NCI-H2171 treated with DMSO at 0.1 percent for 48 hours (cell line): ENCODE measurements at regions not wholly inside any gene's neighbourhood (a gene's known extent, or its start where the extent isn't known, plus 50 kb on each side); places are given as distances from the start of the nearest gene placed in this dataset.
"Not testable (repeated sequence)": the region's sequence is repeated elsewhere in the genome, so short reads cannot be mapped to it uniquely, and the experiment has no call there.

ENCODE experiments used
- DNase-seq: peaks from one replicate; lab custom pipeline; 2025; lab: John Stamatoyannopoulos, UW

DNA sequence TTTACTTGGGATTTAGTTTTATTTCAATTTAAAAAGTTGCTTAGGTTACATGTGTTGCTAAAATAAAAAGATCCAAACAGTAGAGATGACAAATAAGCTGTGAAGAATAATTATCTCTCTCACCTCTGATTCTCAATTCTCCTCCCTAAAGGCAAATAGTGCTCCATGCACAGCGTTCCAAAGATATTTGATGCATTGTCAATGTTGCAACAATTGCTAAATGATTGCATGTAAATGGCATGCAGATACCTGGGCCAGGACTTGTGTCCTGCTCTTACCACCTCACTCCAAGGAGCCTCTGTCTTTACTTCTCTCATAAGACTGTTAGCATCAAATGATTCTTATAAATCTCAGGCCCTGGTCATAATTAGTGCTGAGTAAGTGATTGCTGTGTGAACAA, 217.7 kb downstream of the SEC23IP start:
- no peak for DNase-seq

DNA sequence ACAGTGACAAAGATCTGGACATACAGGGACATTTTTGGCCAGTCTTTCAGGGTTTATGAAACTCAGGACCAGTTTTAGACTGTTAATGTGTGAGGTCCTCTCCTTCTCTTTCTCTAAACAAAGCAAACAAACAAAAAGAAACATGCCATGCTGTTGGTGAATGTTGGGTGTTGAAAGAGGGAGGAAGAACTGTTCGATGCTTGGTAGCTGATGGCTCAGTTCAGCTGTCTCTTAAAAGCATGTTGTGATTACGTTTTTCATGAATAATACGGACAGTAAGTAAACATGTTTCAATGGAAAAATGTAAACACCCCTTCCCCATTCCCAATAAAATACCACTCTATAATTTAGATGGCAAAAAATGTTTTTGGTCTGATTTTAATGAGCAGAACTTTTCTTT, 219.1 kb downstream of the SEC23IP start:
- DNase-seq = no peak

DNA sequence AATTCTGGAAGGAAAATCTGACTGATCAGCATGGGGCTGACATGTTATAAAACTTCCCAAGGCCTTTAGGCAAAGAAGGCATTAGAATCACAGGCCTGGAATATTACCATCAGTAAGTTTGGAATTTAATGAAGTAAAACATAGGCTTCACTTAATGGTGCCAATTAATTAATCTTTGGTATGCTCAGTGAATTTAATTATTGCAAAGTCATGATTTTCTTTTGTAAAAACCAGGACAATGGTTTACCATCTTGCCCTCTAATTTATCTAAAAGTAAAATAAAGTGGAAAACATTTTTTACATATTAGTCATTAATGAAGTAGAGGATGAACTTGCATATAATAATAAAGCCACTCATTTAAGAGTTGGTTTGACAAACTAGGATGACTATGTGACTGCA, 220.3 kb downstream of the SEC23IP start:
- no peak for DNase-seq

DNA sequence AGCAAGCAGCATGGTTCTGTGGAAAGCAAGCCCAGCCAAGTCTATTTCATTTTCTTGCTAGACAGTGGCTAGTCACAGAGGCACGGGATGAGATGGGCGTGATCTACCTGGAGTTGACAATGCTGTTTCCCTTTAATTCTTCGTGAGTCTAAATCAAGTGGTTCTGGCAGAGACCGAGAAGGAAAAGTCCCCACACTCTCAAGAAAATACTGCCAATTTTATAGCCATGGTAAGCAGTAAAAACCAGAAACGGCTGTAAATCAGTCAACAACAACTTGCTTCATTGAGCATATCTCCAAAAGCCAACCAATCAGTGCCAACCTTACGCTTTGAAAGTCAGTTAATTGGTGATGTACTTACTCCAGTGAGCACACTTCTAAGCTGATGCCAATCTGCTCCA, 223.4 kb downstream of the SEC23IP start:
- DNase-seq = peak; percentile 3

DNA sequence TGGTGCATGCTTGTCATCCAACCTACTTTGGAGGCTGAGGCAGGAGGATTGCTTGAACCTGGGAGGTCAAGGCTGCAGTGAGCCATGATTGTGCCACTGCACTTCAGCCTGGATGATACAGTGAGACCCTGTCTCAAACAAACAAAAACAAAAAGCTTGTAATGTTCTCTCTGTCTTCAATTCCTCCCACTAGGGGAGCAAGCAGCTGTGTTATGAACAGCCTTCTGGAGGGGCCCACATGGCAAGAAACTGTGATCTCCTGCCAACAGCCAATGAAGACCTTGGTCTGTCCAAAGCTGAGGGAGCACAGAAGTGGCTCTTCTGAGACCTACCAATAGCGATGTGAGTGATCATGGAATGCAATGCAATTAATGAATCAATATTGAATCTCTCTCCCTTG, 229.2 kb downstream of the SEC23IP start:
- no peak for DNase-seq

DNA sequence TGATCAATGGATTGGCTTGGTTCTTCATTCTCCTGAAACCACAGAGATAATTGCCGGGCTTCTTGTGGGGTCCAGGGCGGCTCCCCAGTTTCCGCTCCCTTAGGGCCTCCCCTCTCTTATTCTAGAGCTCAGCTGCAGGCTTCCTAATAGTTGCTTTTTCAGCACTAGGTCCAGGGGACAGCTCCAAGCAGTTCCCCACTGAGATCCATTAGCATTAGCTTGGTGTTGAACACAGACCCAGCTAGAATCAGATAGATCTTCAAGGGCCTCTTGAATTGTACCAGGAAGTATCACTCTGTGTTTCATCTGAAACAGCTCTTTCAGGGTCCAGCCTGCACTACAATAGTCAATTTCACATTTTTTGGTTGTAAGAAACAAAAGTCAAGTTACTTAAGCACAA, 238.7 kb downstream of the SEC23IP start:
- DNase-seq = no peak

DNA sequence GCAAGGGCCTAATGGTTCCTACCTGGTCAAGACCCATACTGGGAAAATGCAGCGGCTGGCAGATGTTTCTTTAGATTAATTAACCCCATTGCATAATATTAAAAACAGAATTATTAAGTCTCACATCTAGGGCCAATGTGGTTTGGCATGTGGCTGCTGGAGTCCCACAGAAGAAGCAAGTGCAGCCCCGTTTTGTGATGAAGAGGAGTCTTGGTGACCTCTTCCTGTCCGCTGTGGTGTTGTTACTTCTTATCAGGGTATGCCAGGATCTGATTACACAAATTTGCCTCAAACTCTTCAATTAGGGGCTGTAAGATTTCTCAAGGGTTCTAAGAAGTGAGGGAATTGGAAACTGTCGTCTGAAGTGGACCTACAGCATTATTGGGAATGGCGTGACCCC, 240.3 kb downstream of the SEC23IP start:
- no peak for DNase-seq

DNA sequence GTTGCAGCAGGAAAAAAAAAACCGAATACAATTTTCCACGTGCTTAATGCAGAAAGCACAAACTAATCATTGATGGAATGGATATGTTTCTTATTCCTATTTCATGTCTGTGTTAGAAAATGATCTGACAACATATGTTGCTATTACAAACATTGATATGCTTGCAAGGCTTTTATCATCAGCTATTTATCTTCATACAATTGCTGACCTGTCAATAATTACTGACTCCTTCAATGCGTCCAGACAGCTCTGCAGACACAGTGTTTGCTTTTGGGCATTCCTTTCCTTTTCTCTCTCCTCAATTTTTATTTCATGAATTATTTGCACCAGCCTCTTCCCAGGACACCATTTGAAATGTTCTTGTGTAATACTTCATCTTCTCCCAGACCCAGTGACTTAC, 246.2 kb downstream of the SEC23IP start:
- no peak for DNase-seq

DNA sequence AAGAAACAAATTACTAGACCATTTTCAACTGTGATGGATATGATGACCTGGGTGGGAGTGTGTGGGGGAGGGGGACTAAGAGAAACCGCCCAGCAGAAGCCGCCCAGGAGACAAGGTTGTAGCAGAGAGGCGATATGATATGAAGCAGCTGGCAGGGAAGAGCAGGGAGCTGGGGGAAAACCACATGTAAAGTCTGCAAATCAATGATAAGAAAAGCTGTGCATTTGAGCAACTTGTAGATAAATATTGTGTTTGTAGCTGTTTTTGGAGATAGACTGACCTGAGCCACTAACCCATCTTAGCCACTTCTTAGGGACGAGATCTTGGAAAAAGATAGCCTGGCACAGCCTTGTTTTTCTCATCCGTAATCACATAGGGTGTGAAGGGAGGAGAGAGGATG, 252.6 kb downstream of the SEC23IP start:
- no peak for DNase-seq

DNA sequence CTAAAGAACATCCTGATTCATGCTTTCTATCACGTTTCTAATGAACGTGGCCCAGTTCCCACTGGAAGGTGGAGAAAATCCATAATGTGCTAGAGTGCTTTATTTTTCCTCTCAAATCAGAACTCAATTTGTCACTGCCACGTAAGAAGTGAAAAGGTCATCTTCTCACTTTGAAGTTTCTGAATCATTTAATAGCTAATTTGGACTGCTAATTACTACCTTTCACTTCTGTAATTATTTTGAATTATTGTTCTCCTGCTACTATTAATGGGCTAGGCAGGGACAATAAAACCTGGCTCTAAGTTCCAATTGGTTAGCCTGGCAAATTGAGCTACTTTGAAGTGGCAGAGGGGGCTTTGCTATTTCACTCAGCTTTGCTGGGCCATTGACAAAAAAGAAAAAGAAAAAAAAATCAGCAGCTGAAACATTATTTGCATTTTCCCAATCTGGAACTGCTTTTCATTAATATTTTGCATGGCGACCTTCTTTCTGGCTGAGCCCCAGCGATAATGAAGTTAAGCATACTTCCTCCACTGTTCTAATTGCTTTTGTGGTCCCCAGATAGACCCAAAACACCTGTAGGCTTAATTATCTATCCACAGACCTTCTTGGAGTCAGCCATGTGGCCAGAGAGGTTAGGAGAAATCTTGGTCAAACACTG, 264.2 kb downstream of the SEC23IP start:
- DNase-seq = no peak

DNA sequence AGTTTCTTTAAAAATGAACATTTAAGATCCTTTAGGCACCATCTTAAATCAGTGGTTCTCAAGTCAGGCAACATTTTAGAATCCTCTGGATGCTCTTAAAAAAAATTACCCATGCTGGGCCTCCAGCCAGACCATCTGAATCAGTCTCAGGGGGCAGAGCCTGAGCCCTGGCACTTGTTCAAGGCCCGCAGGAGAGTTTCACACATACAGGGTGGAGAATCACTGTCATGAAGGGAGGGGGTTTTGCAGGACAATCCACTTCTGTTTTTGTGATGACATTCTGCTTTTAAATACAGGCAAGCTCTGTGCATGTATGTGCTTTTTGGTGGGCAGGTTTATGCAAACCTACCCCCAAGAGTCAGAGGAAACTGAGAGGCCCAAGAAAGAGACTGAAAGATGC, 268.6 kb downstream of the SEC23IP start:
- peak; percentile 60 for DNase-seq

DNA sequence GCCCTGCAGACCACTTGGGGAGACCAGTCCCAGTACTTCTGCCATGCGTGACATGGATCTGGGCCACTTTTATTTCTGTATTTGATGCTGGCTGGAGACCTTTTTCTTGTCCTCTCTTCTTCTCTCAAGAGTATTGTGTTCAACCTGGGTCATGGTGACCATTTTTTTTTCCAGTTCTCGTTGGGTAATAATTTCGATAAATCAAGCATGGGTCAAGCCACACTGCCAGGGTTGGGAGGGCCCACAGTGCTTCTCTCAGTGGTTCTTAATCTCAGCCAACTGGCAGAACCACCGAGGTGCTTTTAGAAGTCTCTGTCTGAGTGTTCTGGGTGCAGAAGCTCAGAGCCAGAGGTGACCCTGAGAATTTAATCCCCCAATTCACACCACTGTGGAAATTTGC, 269.9 kb downstream of the SEC23IP start:
- no peak for DNase-seq

DNA sequence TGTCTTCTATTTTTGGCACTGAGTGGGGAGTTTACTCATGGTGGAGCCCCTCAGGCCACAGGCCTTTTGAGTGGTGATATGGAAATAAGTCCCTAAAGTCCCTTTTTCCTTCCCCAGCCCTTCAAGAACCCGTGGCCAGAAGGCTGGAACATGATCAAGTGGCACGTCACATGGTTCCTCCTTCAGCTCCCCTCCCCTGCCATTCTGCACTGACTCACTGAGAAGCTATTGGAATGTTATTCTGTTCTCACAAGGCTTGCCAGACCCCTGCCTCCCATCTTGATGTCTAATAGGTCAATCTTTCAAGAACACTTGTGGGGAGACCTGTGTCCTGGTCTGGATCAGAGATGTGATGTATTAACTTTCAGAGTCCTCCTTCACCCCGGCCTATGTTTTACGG, 279.8 kb downstream of the SEC23IP start:
- DNase-seq = no peak

DNA sequence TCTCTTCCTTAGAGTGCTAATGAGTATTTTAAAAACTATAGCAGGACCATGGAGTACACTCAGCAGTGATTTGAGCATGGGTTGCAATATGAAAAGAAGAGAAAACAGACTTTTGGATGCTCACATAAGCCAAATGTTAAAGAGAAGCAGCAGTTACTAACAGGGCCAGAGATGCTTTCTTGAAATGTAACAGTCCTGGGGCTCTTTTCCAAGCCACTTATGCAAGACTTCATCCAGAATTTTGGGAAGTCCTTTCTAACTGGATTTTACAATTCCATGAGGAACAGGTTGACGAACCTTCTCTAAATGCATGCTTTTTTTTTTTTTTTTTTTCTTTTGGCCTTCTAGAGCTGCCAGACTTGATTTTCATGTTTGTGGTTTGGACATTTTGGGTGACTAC, 282.0 kb downstream of the SEC23IP start:
- no peak for DNase-seq

DNA sequence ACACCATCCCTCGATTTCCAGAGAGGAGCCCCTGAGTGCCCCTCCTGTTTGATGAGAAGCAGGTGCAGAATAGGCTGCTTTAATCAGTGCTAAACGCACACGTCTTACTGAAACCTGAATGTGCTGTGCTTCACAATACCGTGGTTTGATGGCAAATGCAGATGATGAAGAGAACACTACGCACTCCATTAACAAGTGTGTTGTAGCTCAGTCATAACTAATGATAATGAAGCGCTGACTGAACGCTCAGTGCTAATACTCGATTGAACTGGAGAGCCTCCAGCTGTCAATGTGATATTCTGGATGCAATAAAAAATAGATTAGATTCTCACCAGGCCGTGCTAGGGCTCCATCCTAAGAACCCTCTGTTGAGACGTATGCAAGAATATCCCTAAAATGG, 279.7 kb upstream of the PLPP4 start:
- DNase-seq = no peak

DNA sequence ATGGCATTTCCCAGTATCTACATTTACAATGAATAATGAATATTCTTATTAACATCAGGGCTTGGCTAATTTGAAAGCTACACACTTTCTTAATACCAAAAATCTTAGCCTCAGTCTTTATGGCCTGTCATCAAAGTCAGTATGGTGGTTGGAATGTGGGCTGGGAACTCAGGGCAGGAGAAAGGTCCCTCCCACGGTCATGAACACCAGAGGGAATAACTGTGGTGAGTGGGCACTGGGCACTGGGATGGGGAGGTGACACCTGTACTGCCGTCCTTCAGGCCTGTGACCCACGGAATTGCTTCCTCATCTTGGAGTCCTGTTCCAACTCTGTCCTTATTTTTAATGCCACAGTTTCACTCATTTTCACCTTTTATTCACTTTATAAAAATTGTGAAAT, 276.9 kb upstream of the PLPP4 start:
- DNase-seq = no peak

DNA sequence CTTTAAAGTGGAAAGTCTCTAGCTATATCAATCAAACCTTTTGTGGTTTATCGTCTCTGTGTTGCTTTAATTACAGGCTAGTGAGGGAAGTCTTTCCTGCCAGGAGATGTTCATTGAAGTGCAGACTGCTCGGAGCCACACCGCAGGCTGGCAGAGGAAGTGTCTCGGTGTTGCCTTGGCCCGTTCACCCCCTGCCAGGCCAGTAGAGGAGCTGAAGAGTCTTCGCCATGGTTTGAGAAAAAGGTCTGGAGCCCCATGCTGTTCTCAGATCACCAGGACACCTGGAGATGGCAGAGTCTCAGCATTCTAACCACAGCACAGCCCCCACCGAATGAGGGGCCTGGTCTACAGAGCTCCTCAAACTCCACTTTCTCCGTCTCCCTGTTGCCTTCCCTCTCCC, 275.9 kb upstream of the PLPP4 start:
- no peak for DNase-seq

DNA sequence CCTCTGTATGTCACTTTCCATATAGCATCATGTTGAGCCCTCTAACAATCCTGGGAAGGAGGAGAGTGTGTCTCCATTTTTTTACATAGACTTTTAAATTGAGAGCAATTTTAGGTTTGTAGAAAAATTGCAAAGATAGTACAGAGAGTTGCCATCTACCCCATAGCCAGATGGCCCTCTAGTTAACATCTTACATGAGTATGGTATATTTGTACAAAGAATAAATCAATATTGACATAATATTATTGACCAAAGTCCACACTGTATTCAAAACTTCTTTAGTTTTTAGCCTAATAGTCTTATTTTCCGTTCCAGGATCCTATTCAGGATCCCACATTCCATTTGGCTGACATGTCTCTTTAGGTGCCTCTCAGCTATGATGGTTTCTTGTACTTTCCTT, 274.6 kb upstream of the PLPP4 start:
- DNase-seq = no peak

DNA sequence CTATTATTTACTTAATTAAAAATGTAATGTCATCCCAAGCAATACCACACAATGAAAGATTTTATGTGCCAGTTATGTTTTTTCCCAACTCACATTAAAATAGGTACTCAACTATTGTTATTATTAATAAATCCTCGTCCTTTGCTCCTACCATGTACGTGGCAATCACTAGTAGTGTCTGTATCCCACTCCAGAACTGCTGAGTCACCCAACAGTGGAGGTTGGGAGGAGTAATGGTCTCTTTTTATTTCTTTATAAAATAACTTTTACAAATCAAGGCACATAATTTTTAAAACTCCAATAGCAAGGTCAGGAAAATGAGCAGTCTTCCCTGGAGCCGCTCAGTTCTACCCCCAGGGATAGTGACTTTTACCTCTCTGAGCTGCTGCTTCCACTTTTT, 273.5 kb upstream of the PLPP4 start:
- DNase-seq = no peak

DNA sequence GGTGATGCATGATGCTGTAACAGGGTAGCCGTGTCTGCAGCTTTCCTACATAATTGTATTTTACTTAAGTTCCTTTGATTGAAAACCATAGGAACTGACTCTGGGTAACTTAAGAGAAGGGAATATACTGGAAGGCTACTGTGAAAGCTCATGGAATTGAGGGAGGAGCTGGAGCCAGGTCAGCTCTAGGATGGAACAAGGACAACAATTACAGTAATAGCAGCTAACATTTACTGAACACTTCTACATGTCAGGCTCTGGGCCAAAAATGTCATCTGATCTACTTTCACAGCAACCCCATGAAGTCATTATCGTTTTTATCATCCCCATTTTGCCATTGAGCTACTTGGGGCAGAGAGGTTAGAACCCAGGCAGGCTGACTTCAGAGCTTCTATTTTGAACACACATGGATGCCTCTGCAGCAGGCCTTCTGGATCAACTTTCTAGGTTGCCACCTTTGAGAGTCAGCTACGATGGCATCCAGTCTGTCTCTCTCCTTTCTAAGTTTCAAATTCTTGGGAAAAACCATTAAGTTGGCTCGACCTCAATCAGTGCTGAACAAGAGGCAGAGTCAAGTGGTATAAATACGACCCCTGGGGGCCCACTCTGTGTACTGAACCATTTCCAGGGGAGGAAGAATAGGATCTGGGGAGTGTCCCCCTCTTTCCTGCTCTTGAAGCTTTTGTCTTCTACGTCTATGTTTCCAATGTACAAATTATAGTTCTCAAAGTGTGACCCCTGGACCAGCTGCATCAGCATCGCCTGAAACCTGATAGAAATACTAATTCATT, 272.3 kb upstream of the PLPP4 start:
- no peak for DNase-seq

DNA sequence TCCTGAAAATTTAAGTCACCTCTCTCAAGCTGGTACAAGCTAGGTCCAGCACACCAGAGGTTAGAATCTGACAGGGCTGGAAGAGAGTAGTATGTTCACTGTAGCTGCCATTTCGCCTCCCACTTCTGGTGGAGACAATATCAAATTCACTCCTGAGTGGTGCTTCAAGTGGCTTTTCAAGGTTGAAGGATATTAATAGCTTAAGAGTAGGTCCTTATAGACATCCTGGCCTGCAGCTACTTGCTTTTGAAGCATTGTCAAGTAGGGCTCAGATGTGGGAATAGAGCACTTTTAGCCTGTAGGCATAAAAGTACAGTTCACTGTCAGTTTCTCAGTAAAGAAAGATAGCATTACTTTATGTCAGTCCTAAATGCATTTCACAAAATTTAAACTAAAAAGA, 270.5 kb upstream of the PLPP4 start:
- no peak for DNase-seq

DNA sequence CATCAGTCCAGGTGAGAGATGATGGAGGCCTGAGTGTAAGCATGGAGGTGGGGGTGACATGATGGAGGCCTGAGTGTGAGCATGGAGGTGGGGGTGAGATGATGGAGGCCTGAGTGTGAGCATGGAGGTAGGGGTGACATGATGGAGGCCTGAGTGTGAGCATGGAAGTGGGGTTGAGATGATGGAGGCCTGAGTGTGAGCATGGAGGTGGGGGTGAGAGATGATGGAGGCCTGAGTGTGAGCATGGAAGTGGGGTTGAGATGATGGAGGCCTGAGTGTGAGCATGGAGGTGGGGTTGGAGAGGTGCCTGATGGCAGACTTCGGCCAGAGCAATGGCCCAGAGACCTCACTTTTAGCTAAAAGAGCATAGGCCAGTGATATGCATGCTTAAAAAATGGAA, 269.9 kb upstream of the PLPP4 start:
- DNase-seq = not testable (repeated sequence)

DNA sequence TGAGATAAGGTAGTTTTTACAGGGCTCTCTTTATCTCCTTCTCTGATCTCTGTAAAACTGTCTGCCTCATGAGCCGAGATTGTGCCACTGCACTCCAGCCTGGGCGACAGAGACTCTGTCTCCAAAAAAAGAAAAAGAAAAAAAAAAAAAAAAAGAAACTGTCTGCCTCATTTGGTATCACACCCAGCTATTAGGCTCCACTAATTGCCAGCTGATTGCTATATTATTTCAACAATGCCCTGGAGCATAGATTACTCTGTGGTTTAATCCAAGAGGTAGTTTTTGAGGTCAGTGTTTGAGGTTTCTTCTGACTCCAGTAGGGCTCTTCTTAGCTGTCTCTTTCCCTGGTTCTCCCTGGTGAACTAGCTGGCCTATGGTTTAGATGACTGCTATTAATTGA, 268.1 kb upstream of the PLPP4 start:
- DNase-seq = no peak
